GM12878 (cell line): ENCODE measurements at regions not wholly inside any gene's neighbourhood (a gene's known extent, or its start where the extent isn't known, plus 50 kb on each side); places are given as distances from the start of the nearest gene placed in this dataset.

Source experiments
- ATF7 ChIP-seq: fragments of 450-650 bp; IDR thresholded peaks from 2 replicates; pipeline ENCODE4 v1.6.1; 2016; ENCODE audit warnings: low read depth, mild to moderate bottlenecking
- BACH1 ChIP-seq: fragments of 450-650 bp; IDR thresholded peaks from 2 replicates; pipeline ENCODE4 v1.6.1; 2017; ENCODE audit warnings: mild to moderate bottlenecking, borderline replicate concordance
- BHLHE40 ChIP-seq, 2 experiments: fragments of 450-650 bp in 1 of 2; IDR thresholded peaks; 2 replicates each; pipeline ENCODE4 v1.6.1; 2011 to 2017; ENCODE audit warnings: low read depth in 2 of 2, borderline replicate concordance in 1 of 2, improper control_type of control experiment in 1 of 2, low read length in 1 of 2, mild to moderate bottlenecking in 1 of 2
- CHD4 ChIP-seq: fragments of 200-600 bp; sonication (generic); IDR thresholded peaks from 2 replicates; pipeline ENCODE4 v1.6.1; 2016; ENCODE audit warnings: mild to moderate bottlenecking
- CREM ChIP-seq: IDR thresholded peaks from 2 replicates; pipeline ENCODE4 v1.6.1; 2014; ENCODE audit warnings: antibody characterized with exemption, low read depth
- ESRRA ChIP-seq: IDR thresholded peaks from 2 replicates; pipeline ENCODE4 v1.6.1; 2012; ENCODE audit warnings: mild to moderate bottlenecking, low read length, improper control_type of control experiment
- EZH2 ChIP-seq: IDR thresholded peaks from 2 replicates; pipeline ENCODE4 v1.6.1; 2012; ENCODE audit warnings: low read depth, mild to moderate bottlenecking, control low read depth, inconsistent platforms, low read length, borderline replicate concordance; ENCODE audit not compliant: control insufficient read depth
- GATAD2B ChIP-seq: fragments of 450-650 bp; conservative IDR thresholded peaks from 2 replicates; pipeline ENCODE4 v1.6.1; 2017; ENCODE audit warnings: low read depth, mild to moderate bottlenecking, moderate library complexity
- POLR2A ChIP-seq: IDR thresholded peaks from 2 replicates; pipeline ENCODE4 v1.6.1; 2011; ENCODE audit warnings: low read depth, mild to moderate bottlenecking, low read length
- POLR2AphosphoS2 ChIP-seq: IDR thresholded peaks from 2 replicates; pipeline ENCODE4 v1.6.1; 2011; ENCODE audit warnings: low read depth, mild to moderate bottlenecking, low read length, improper control_type of control experiment, moderate library complexity
- TARDBP ChIP-seq: IDR thresholded peaks from 2 replicates; pipeline ENCODE4 v1.6.1; 2016; ENCODE audit warnings: borderline replicate concordance
- TF ChIP-seq, protein P1 (sequence below), 3 experiments: IDR thresholded peaks in 2 of 3; conservative IDR thresholded peaks in 1 of 3; 2 replicates each; pipeline ENCODE4 v1.5.1; 2011; ENCODE audit warnings: low read depth in 3 of 3, low read length in 3 of 3, mild to moderate bottlenecking in 3 of 3, control low read depth in 2 of 3, moderate library complexity in 2 of 3, inconsistent platforms in 1 of 3, mixed read lengths in 1 of 3; ENCODE audit not compliant: control insufficient read depth in 2 of 3, insufficient read depth in 1 of 3; ENCODE audit errors: extremely low read depth in 1 of 3
- TF ChIP-seq, protein P2 (sequence below): IDR thresholded peaks from 2 replicates; pipeline ENCODE4 v1.6.1; 2012; ENCODE audit warnings: mild to moderate bottlenecking, low read depth, low read length

DNA sequence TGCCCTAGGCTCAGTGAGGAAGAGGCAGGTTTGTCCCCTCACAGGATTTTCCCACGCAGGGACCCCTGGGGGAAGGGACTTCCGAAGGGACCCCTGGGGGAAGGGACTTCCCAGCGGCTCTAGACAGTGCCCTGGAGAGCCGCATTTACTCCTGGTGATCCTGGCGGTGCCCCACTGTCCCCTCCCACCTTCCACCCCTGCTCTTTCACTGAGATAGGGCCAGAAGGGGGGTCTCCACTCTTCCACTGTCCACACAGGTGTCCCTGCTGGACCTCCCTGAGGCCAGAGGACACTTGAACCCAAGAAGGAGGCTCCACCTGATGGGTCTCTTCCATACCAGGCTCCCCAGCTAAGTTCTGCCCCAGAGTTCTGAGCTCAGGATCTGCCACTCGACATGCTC lies 1333.9 kb downstream of the BRD1 start:
- TF ChIP-seq, protein P1, sequence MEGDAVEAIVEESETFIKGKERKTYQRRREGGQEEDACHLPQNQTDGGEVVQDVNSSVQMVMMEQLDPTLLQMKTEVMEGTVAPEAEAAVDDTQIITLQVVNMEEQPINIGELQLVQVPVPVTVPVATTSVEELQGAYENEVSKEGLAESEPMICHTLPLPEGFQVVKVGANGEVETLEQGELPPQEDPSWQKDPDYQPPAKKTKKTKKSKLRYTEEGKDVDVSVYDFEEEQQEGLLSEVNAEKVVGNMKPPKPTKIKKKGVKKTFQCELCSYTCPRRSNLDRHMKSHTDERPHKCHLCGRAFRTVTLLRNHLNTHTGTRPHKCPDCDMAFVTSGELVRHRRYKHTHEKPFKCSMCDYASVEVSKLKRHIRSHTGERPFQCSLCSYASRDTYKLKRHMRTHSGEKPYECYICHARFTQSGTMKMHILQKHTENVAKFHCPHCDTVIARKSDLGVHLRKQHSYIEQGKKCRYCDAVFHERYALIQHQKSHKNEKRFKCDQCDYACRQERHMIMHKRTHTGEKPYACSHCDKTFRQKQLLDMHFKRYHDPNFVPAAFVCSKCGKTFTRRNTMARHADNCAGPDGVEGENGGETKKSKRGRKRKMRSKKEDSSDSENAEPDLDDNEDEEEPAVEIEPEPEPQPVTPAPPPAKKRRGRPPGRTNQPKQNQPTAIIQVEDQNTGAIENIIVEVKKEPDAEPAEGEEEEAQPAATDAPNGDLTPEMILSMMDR (IDR thresholded peaks at IDR 0.05 in 2 of 3, conservative IDR thresholded peaks at IDR 0.05 in 1 of 3; ENCODE audit: control insufficient read depth in 2 of 3, extremely low read depth in 1 of 3, insufficient read depth in 1 of 3, low read depth in 3 of 3, low read length in 3 of 3), result no peak
- no peak for TF ChIP-seq CHD4
- TF ChIP-seq ATF7, result no peak
- TF ChIP-seq, protein P2, sequence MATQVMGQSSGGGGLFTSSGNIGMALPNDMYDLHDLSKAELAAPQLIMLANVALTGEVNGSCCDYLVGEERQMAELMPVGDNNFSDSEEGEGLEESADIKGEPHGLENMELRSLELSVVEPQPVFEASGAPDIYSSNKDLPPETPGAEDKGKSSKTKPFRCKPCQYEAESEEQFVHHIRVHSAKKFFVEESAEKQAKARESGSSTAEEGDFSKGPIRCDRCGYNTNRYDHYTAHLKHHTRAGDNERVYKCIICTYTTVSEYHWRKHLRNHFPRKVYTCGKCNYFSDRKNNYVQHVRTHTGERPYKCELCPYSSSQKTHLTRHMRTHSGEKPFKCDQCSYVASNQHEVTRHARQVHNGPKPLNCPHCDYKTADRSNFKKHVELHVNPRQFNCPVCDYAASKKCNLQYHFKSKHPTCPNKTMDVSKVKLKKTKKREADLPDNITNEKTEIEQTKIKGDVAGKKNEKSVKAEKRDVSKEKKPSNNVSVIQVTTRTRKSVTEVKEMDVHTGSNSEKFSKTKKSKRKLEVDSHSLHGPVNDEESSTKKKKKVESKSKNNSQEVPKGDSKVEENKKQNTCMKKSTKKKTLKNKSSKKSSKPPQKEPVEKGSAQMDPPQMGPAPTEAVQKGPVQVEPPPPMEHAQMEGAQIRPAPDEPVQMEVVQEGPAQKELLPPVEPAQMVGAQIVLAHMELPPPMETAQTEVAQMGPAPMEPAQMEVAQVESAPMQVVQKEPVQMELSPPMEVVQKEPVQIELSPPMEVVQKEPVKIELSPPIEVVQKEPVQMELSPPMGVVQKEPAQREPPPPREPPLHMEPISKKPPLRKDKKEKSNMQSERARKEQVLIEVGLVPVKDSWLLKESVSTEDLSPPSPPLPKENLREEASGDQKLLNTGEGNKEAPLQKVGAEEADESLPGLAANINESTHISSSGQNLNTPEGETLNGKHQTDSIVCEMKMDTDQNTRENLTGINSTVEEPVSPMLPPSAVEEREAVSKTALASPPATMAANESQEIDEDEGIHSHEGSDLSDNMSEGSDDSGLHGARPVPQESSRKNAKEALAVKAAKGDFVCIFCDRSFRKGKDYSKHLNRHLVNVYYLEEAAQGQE, result no peak
- no peak for TF ChIP-seq POLR2AphosphoS2
- no peak for TF ChIP-seq EZH2
- no peak for TF ChIP-seq BACH1
- no peak for TF ChIP-seq TARDBP
- no peak for TF ChIP-seq CREM
- TF ChIP-seq BHLHE40 (IDR thresholded peaks at IDR 0.05; ENCODE audit: borderline replicate concordance in 1 of 2, low read depth in 2 of 2, low read length in 1 of 2), result no peak
- no peak for TF ChIP-seq GATAD2B
- no peak for TF ChIP-seq POLR2A
- no peak for TF ChIP-seq ESRRA
